ENCODE measurements at regions not wholly inside any gene's neighbourhood (a gene's known extent, or its start where the extent isn't known, plus 50 kb on each side); places are given as distances from the start of the nearest gene placed in this dataset.

GRCh38 chr6:23228439-23229024, 659.2 kb downstream of the HDGFL1 start:
- no peak for TF ChIP-seq CTCF (IDR thresholded peaks at IDR 0.05; ENCODE audit: low read depth, low read length, poor library complexity, severe bottlenecking)
- TF ChIP-seq EZH2phosphoT487 (IDR thresholded peaks at IDR 0.05; ENCODE audit: borderline replicate concordance, low read length), result no peak

All from DOHH2 (cell line).